ENCODE measurements at regions not wholly inside any gene's neighbourhood (a gene's known extent, or its start where the extent isn't known, plus 50 kb on each side); places are given as distances from the start of the nearest gene placed in this dataset.
"Not testable (repeated sequence)": the region's sequence is repeated elsewhere in the genome, so short reads cannot be mapped to it uniquely, and the experiment has no call there.

DNA sequence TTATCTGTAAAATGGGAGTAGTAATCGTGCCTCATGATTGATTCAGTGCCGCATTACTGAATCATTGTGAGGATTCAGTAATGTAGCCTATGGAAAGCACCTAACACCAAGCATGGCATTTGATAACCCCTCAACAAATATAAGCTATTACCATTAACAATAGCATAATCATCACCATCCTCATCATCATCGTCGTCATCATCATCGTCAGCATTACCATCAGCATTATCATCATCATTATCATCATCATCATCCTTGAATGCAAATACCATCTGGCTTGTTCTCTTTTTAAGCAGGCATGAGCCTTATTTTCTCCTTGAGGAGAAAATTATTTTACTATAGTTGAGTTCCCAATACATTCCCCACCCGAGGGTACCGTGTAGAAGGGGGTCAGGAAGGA lies 115.4 kb upstream of the PTPRG start:
- no peak for DNase-seq

DNA sequence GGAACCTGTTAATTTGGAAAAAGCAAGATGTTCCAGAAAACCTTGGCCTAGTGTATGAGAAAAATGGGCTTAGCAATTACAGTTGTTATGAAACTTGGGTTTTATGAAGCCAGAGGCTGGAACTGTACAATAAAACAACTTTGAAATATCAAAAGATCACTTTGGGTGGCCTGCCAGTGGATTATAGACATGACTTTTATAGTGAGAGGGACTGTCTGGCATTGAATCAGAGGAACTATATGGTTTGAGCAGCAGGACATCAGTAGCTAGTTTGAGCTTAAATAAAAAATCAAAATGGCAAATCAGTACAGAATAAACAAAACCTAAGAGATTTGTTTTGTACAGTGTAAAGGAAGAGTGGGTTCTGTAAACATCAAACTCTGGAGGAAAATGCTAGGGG lies 115.0 kb upstream of the PTPRG start:
- no peak for DNase-seq

DNA sequence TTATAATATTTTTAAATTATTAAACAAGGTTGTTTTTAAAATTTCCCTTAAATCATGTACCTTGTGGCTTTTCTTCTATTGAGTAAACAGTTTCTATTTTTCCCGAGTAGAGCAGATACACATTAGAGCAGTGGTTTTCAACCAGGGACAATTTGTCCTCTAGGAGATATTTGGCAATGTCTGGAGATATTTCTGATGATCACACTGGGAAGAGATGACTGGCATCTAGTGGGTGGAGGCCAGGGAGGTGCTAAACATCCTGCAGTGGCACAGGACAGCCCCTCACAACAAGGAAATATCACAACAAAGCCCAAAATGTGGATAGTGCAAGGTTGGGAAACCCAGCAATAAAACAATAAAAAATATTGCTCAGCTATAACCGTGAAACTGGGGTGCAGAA lies 113.0 kb upstream of the PTPRG start:
- no peak for DNase-seq

DNA sequence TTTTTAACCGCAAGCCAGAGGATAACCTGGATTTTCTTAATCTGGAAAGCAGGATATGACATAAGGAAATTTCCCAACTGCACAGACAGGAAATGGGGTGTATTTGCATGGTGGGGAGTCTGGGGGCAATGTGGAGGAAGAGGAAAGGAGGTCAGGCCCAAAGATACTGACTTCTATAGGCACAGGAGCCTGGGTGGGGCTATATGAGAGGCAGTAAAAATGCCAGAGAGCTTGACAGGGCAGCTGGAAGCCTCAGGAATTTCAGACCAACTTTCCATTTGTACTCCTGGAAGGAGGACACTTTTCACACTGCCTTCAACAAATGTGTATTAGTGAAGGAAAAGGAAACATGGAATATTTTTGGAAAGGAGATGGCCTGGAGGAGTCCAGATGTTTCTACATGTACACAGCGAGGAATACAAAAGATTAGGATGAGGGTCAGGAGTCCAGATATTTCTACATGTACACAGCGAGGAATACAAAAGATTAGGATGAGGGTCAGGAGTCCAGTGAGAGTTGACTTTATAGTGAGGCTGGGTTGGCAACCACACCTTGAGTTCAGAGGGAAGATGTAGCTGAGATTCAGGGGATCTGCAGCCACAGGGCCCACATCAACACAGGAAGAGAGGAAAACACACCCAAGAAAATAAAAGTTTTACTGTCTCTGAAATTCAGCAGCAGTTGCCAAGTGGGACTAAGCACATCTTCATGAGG lies 111.9 kb upstream of the PTPRG start:
- DNase-seq = no peak

DNA sequence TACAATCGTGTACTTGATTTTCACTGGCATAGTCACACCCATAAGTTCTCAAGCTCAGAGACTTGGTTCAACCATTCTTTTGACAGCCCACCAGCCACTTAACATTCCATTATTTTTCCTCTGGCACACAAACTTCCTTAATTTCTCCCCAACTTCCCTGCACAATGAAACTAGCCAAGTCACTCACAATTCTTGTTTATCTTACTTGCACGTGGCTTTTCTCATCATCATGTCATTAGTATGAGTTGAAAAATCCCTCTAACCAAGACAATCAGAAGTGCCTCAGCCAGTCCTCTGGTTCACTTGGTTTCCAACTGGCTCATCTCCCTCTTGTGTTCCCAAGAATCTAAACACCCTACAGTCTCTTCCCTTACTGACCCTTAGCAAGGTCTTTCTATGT lies 110.5 kb upstream of the PTPRG start:
- no peak for DNase-seq

DNA sequence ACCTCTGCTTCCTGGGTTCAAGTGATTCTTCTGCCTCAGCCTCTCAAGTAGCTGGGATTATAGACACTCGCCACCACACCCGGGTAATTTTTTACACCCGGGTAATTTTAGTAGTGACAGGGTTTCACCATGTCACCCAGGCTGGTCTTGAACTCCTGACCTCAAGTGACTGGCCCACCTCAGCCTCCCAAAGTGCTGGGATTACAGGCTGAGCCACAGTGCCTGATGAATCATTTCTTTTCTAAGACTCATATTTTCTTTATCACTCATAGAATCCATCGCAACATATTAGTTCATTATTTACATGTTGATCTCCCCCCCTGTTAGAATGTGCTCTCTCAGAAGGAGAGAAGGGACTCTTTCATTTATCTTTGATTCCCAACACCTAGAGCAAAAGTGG lies 109.5 kb upstream of the PTPRG start:
- no peak for DNase-seq

DNA sequence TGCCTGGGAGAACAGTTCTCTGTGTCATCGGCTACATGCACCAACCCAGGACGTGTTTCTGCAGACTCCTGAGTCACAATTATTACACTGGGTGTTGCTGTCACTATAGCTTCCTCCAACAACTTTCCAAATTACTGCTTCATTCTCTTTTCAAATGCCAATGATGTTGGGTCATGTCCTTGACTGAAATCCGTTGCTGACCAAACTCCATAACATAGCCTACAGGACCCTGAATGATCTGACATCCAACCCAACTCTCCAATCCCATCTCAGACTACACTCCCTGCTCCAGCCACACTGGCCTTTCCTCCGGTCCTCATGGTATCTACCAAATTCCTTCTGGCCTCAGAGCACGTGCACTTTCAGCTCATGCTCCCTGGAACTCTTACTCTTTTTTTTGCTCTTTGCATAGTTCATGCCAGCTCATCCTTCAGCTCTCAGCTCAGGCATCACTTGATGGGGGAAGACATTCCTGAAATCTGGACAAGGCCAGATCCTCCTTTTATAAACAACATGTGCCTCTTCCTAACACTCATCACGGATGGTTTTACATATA lies 108.8 kb upstream of the PTPRG start:
- DNase-seq = no peak

DNA sequence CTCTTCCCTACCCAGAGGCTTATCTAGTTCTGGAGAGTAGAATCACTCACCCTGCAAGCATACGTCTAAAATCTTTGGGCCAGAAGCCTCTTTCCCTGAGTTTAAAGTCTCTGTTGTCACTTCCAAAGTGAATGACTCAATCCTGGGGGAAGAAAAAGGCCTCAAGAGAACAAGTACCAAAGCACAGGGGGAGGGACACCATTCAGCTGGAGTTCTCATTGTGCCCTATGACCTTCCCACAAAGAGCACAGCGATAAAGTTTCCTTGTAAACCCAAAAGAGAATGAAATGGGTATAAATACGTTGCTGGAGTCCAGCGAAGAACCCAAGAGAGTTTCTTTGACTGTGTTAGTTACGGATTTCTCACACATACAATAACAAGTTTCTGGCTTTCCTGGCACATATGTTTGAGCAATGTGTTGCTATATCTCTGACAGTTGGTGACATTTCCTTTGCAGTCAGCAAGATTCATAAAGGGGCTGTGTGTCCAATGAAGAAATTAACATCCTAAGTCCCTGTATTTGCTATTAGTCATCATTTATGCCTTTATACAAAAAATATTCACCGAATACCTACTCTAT lies 107.3 kb upstream of the PTPRG start:
- no peak for DNase-seq

DNA sequence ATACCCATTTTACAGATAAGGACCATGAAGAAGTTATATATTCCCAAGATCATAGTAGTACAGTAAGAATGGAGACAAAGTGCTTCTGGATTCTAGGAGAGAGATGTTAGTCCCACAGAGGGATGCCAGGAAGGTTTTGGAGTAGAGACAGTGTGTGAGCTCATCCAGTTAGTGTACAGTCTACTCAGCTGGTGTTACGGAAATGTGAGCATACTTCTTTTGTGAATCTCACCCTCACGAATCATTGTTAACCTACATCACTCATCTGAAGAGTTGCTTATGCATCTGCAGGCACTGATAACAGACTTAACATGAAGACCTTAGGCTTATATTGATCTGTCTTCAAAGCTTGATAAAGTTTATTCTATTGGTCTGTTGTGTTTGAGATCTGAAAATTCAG lies 106.6 kb upstream of the PTPRG start:
- no peak for DNase-seq

DNA sequence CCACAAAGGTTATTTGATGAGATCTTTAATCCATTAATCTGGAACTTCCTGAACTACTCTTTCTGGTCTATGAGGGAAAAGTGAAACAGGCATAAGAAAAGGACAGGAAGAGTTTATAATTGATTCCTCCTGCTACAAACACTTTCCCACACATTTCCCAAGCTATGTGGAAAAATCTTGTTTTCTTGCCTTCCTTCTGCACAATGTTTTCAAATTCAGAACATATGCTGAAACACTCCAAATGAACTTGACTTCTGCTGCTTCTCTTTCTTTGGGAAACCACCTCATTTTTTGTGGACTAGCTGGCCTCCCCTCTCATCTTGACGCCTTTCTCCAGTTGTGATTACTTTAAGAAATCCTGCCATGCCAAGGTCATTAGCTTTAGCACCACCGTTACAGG lies 100.7 kb upstream of the PTPRG start:
- DNase-seq = no peak

DNA sequence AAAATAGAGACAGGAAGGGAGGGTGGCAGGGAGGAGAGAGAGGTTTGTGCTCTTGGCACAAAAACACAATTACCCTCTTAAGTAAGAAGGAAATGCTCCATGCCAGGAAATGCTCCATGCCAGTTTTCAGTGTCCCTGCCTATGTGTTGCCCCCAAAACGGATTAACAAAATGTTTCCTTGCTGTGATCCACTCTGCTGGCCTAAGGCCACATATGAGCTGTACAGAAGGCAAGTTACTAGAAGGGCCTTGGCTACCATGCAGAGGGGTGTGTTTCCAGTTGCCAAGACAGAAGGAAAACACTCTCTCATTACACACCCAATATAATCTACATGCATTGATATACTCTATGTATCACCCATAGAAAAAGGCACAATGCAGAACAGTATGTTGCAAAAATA lies 98.2 kb upstream of the PTPRG start:
- DNase-seq = no peak

DNA sequence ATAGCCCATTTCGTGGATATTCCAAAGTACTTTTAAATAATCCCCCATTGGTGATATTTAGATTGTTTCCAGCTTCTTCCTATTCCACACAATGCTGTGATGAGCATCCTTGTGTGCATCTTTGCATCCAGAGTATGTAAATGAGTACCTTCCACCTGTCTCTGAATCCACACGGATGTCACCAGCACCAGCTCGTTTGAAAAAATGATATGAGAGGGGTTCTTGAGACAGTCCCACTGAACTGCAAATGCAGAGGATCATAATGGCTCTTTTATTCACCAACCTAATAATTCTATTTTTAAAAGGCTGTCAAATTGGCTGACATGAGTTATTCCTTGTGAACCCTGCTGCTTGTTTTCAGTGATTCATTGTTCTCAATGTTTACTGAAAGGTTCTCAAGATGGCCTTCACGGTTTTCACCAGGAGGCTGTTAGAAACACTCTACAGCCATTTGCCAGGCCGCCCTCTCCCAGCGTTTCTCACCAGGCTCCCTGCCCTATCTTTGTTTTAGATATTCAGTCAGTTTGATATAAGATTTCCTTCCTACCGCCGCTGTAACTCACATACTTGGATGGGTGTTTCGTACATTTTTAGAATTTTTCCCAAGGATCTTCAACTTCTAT lies 96.7 kb upstream of the PTPRG start:
- no peak for DNase-seq

DNA sequence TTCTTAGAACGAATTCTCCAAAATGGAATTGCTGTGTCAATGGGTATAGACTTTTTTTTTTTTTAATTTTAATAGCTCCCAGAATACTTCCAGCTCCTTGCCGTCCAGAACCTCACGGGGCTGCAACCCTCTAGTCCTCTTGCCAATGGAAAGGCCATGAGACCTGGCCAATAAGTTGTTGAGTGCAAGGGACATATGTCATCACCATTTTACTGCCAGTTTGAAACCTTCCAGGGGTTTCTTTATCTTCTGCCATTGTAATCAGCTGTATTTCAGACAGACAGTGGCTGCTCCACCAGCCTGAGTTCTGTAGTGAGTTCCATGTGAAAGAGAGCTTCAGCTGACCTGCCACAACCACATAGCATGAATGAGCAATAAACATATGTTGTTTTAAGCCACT lies 95.0 kb upstream of the PTPRG start:
- DNase-seq = no peak

DNA sequence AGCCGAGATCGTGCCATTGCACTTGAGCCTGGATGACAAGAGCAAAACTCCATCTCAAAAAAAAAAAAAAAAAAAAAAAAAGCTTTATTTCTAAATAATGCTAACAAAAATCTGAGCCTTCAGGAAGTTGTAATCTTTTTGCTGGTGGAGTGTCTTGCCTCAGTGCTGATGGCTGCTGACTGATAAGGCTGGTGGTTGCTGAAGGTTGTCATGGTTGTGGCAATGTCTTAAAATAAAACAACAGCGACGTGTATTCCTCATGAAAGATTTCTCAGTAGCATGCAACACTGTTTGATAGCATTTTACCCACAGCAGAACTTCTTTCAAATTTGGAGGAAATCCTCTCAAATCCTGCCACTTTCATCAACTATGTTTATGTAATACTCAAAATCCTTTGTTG lies 77.4 kb upstream of the PTPRG start:
- DNase-seq = no peak

DNA sequence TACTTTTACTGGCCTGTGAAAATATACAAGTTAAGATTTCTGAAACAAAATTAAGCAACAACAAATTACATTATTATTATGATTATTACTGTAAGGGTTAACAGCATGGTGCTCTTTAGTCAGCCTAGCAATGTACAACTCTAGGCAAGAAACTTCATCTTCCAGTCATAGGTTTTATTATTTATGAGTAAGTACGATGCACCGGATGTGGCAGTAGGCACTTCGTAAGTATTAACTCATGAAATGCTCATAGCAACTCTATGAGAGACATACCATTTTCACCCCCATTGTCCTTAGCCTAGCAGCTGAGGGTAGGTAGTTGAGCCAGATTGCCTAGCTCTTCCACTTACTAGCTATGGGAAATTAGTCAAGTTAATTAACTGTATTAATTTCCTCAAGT lies 68.0 kb upstream of the PTPRG start:
- DNase-seq = no peak

DNA sequence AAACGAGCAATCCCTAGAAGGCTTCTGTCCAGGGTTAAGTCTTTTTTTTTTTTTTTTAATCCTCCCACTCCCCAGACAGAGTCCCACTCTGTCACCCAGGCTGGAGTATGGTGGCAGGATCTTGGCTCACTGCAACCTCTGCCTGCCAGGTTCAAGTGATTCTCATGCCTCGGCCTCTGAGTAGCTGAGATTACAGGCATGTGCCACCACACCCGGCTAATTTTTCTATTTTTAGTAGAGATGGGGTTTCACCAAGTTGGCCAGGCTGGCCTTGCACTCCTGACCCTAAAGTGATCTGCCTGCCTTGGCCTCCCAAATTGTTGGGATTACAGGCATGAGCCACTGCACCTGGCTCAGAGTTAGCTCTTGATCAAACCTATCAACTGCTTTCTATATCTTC lies 67.1 kb upstream of the PTPRG start:
- not testable (repeated sequence) for DNase-seq

DNA sequence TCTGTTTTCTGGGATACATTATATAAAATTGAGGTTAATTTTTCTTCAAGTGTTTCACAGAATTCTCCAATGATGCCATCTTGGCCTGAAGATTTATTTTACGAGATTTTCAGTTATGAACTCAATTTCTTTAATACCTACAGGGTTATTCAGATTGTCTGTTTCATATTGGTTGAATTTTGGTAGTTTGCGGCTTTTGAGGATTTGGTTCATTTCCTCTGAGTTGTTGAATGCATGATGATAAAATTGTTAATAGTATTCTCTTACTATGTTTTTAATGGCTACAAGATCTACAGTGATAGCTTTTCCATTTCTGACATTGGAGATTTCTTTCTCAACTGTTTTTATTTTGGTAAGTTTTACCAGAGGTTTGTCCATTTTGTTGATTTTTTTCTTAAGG lies 63.9 kb upstream of the PTPRG start:
- no peak for DNase-seq

DNA sequence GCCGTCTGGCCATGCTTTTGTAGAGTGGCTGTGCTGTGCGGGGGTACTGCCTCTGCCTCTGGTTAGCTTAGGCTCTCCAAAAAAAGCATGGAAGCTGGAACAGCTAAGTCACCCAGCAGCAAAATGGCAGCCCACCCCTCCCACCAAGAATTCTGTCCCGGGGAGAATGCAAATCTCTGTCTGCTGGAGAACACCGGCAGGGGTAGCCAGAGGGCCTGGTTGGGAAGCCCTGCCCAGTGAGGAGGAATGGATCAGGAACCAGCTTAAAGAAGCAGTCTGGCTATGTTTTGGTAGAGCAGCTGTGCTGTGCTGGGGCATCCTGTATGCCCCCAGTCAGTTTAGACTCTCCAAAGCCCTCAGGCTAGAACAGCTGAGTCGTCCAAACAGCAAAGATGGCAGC lies 56.2 kb upstream of the PTPRG start:
- DNase-seq = no peak

DNA sequence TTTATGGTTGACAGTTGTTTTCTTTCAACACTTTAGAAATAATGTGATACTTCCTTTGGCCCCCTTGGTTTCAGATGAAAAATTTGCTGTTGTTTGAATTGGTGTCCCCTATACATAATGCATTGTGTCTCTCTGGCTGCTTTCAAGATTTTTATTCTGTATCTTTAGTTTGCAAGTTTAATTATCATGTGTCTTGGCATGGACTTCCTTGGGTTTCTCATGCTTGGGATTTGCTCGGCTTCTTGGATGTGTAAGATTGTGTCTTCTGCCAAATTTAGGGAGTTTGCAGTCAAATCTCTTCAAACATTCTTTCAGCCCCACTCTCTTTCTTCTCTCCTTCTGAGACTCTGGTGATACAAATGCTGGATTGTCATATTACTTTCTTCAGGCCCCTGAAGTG lies 53.4 kb upstream of the PTPRG start:
- DNase-seq = no peak
